ENCODE measurements at regions not wholly inside any gene's neighbourhood (a gene's known extent, or its start where the extent isn't known, plus 50 kb on each side); places are given as distances from the start of the nearest gene placed in this dataset.

DNA sequence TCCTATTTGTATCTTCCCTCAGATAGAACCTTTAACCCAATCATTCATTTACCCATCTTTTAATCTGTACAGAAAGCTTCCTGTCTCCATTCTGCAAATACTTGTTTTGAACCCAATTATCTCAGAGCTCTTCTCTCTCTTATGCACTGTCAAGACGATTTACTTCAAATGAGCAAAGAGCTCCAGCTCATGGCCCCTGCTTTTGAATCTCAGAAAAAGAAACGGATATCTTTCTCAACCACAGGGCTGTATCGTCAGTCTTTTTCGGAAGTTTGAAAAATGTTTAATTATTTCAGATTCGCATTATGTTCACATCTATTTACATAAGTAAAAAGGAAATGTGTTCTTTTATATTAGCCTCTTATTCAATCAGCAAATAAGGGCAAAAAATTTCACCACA is 322.7 kb upstream of the NBEA start:
- TF ChIP-seq CTCF (IDR thresholded peaks at IDR 0.05; ENCODE audit: low read depth, low read length), result no peak
- TF ChIP-seq POLR2A (IDR thresholded peaks at IDR 0.05; ENCODE audit: extremely low read depth, insufficient read length), result no peak
- TF ChIP-seq MYC (IDR thresholded peaks at IDR 0.05; ENCODE audit: low read depth, low read length), result no peak
